ENCODE measurements at regions not wholly inside any gene's neighbourhood (a gene's known extent, or its start where the extent isn't known, plus 50 kb on each side); places are given as distances from the start of the nearest gene placed in this dataset.

- TF ChIP-seq, protein P1, sequence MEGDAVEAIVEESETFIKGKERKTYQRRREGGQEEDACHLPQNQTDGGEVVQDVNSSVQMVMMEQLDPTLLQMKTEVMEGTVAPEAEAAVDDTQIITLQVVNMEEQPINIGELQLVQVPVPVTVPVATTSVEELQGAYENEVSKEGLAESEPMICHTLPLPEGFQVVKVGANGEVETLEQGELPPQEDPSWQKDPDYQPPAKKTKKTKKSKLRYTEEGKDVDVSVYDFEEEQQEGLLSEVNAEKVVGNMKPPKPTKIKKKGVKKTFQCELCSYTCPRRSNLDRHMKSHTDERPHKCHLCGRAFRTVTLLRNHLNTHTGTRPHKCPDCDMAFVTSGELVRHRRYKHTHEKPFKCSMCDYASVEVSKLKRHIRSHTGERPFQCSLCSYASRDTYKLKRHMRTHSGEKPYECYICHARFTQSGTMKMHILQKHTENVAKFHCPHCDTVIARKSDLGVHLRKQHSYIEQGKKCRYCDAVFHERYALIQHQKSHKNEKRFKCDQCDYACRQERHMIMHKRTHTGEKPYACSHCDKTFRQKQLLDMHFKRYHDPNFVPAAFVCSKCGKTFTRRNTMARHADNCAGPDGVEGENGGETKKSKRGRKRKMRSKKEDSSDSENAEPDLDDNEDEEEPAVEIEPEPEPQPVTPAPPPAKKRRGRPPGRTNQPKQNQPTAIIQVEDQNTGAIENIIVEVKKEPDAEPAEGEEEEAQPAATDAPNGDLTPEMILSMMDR (IDR thresholded peaks at IDR 0.05; ENCODE audit: low read length, missing control alignments) = no peak
- H3K4me3 ChIP-seq (replicated peaks; ENCODE audit: low read depth, low read length) = no peak overlapping the region
- no peak for DNase-seq (ENCODE audit: low read depth)
These were observed 261.0 kb upstream of the KIF2A start for GRCh38 chr5:62044989-62045388.

- DNase-seq (ENCODE audit: low read depth) = no peak
- no peak overlapping the region for H3K4me3 ChIP-seq (replicated peaks; ENCODE audit: low read depth, low read length)
- TF ChIP-seq, protein P1 (IDR thresholded peaks at IDR 0.05; ENCODE audit: low read length, missing control alignments) = no peak
These were observed 259.8 kb upstream of the KIF2A start for GRCh38 chr5:62046191-62046590.

- no peak overlapping the region for H3K4me3 ChIP-seq (replicated peaks; ENCODE audit: low read depth, low read length)
- no peak for DNase-seq (ENCODE audit: low read depth)
- TF ChIP-seq, protein P1 (IDR thresholded peaks at IDR 0.05; ENCODE audit: low read length, missing control alignments) = no peak
These were observed 254.3 kb upstream of the KIF2A start for GRCh38 chr5:62051747-62052146.

- no peak for DNase-seq (ENCODE audit: low read depth)
- H3K4me3 ChIP-seq (replicated peaks; ENCODE audit: low read depth, low read length) = no peak overlapping the region
- TF ChIP-seq, protein P1 (IDR thresholded peaks at IDR 0.05; ENCODE audit: low read length, missing control alignments) = no peak
These were observed 246.0 kb upstream of the KIF2A start for GRCh38 chr5:62059960-62060359.

DNA sequence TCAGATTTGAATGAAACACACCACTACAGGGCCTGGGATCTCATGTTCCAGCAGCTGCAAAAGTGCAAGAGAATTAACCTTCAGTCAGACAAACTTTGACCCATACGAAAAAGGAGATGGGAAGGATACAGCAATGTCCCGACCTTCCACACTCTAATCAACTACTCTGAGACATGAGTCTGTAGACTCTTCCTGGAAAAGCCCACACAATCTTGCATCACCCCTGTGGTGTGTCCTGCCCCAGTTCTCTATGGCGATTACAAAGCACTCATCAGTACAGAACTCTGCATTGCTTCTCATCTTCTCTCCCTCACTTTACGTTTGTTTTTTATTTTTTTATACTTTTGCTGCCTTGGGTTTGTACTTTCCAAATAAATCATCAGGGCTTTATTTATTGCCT is 241.0 kb upstream of the KIF2A start:
- TF ChIP-seq, protein P1 (IDR thresholded peaks at IDR 0.05; ENCODE audit: low read length, missing control alignments) = no peak
- no peak for DNase-seq (ENCODE audit: low read depth)
- H3K4me3 ChIP-seq (replicated peaks; ENCODE audit: low read depth, low read length) = no peak overlapping the region

DNA sequence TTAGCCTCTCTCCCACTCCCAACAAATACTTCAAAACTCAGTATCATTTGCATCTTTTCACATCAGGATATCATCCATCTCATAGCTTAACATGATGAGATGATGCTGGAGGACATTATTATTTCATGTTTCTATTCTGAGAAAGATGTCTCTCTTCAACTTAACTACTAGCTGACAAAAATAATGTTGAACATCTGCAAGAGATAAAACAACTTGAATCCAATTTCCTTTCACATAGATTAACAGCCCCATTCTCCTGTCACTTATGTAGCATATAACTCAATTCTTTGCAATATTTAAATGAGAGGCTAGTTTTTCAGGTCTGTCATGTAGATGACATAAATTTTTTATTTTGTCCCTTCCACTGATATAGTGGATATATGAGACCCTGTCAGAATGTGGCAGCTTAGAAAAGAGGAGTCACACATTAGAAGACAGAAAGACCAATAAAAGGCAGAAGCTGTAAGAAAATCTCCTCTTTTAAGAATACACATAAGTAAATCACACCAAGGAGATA is 239.2 kb upstream of the KIF2A start:
- TF ChIP-seq, protein P1 (IDR thresholded peaks at IDR 0.05; ENCODE audit: low read length, missing control alignments) = no peak
- H3K4me3 ChIP-seq (replicated peaks; ENCODE audit: low read depth, low read length) = no peak overlapping the region
- no peak for DNase-seq (ENCODE audit: low read depth)

DNA sequence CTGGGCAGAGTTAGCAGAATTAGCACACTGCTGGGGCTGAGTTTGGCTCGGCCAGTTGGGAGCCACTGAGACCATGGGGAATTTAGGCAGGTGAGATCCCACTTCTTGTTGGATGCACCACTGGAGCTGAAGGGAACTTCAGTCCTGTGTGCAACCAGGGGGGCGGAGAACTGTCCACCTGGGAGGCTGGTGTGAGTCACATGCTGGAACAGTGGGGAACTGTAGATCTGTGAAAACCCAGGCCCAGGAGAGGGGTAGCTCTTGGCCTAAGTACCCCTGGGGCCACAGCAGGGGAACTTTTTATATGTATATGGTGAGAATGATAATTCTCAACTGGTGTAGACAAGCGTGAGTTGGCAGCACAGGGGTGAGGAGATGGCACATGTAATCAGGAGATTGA is 237.5 kb upstream of the KIF2A start:
- no peak for DNase-seq (ENCODE audit: low read depth)
- TF ChIP-seq, protein P1 (IDR thresholded peaks at IDR 0.05; ENCODE audit: low read length, missing control alignments) = no peak
- no peak overlapping the region for H3K4me3 ChIP-seq (replicated peaks; ENCODE audit: low read depth, low read length)
